Naive thymus-derived CD8-positive, alpha-beta T cell (primary cell): ENCODE measurements at regions not wholly inside any gene's neighbourhood (a gene's known extent, or its start where the extent isn't known, plus 50 kb on each side); places are given as distances from the start of the nearest gene placed in this dataset.

Source experiments
- ATAC-seq, 2 donors: fragments of 150-1000 bp; cut with Tn5 transposase in 1 of 2; sonication (Bioruptor Pico), chemical (Tn5 transposase) in 1 of 2; 1 replicate in 1 of 2; 2 replicates in 1 of 2; pipeline ENCODE4 v1.10.0; 2021; ENCODE audit warnings: mild to moderate bottlenecking in 2 of 2, moderate library complexity in 2 of 2
- POLR2A ChIA-PET: fragments of 350-600 bp; sonication (Branson Sonifier 250); formaldehyde crosslinking; loops from one replicate; lab custom pipeline; 2021; ENCODE audit warnings: antibody characterized with exemption; lab: Charles Lee
- DNase-seq, 10 donors: peaks; one replicate each; pipeline versions ENCODE4 v3.0.0 to v3.0.0-alpha.2; 2020 to 2022
- H3K27ac Mint-ChIP-seq, 10 donors: one replicate each; pipeline ENCODE4 v1.8.0; 2020 to 2022; ENCODE audit warnings: mild to moderate bottlenecking in 10 of 10, mixed read lengths in 10 of 10, moderate library complexity in 4 of 10, inconsistent platforms in 1 of 10
- H3K27me3 Mint-ChIP-seq, 5 donors: one replicate each; pipeline ENCODE4 v1.8.0; 2021 to 2022; ENCODE audit warnings: mixed read lengths in 5 of 5
- H3K36me3 Mint-ChIP-seq, 3 donors: one replicate each; pipeline ENCODE4 v1.8.0; 2020 to 2022; ENCODE audit warnings: mixed read lengths in 3 of 3, mild to moderate bottlenecking in 2 of 3, inconsistent platforms in 1 of 3
- H3K4me1 Mint-ChIP-seq, 4 donors: one replicate each; pipeline ENCODE4 v1.8.0; 2021 to 2022; ENCODE audit warnings: mixed read lengths in 4 of 4
- H3K4me3 Mint-ChIP-seq, 10 donors: one replicate each; pipeline ENCODE4 v1.8.0; 2020 to 2022; ENCODE audit warnings: mild to moderate bottlenecking in 10 of 10, mixed read lengths in 10 of 10, moderate library complexity in 6 of 10, inconsistent platforms in 1 of 10
- H3K9me3 Mint-ChIP-seq, 9 donors: one replicate each; pipeline ENCODE4 v1.8.0; 2020 to 2022; ENCODE audit warnings: mixed read lengths in 9 of 9, mild to moderate bottlenecking in 3 of 9, inconsistent platforms in 1 of 9, moderate library complexity in 1 of 9

- POLR2A ChIA-PET = no interaction called here
- Mint-ChIP-seq H3K27ac (no peak overlapping the region), H3K27me3 (no peaks in the 10 kb centered on the region), H3K9me3 (peaks cover 0 to 36% (median 7%) of the 10 kb centered on the region in 9 donors), H3K4me1 (no peaks in the 10 kb centered on the region), H3K4me3 (no peak overlapping the region), H3K36me3 (no peaks in the 10 kb centered on the region)
- peak in 1 of 10 donors; percentile 47 for DNase-seq
- ATAC-seq = no peak
Observed at GRCh38 chr15:25237291-25237978, 201.4 kb downstream of the UBE3A start.

DNA sequence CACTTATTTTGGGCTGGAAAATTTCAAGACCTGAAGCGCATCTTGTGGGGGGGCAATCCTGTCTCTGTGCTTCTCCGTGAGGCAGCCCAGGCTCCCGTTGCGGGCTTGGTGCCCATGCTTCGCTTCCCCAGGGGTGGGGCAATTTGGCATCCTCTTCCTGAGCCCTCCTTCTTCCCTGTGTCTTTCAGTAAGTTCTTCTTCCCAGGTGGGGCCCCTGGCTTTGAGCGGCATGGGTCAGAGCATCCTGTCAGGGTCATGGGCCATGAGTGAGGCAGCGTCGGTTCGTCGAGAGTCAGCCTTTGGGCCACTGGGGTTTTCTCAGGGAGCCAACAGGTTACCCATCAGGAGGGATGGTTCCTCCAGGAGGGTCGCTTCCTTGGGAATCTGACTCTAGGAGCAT, 200.7 kb downstream of the UBE3A start:
- H3K36me3 Mint-ChIP-seq = no peaks in the 10 kb centered on the region
- no peak overlapping the region for H3K4me3 Mint-ChIP-seq
- H3K4me1 Mint-ChIP-seq = no peaks in the 10 kb centered on the region
- H3K27ac Mint-ChIP-seq = no peak overlapping the region
- DNase-seq = no peak
- no peak for ATAC-seq
- POLR2A ChIA-PET = no interaction called here
- H3K9me3 Mint-ChIP-seq = peaks cover 0 to 35% (median 7%) of the 10 kb centered on the region in 9 donors
- no peaks in the 10 kb centered on the region for H3K27me3 Mint-ChIP-seq

DNA sequence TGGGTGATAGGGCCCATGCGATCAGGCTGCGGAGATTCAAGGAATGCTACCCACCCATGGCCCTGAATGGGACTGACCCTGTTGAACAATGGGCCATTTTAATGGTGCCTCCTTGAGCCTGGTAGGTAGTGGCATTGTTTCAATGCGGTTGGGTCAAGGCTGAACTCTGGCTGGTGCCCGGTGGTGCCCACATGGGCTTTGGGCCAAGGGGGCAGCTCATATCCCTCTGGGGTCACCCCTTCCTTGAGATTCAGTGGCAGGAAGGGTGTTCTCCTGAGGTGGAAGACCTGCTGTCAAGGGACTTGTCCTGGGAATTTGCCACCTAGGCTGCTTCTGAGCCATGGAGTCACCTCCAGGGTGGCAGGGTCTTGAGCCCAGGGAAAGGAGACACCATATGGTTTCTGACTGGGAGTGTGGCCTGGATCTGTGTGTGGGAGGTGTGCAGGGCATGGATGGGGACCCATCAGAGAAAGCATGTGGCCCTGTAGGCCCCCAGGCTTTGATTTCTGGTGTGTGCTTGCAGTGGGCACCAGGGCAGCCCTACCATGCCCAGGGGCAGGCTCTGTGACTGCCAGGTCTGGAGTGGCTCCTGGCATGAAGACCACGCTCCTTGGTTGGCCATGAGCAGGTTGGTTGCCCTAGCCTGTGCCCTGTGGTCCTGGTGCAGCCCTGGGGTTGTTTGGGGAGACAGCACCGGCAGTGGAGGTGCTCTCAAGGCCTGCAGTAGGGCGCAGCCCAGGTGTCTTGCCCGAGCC, 199.9 kb downstream of the UBE3A start:
- H3K27me3 Mint-ChIP-seq = no peaks in the 10 kb centered on the region
- no peaks in the 10 kb centered on the region for H3K4me1 Mint-ChIP-seq
- ATAC-seq (no peak), DNase-seq (peak in 1 of 10 donors; percentile 28)
- H3K4me3 Mint-ChIP-seq = no peak overlapping the region
- H3K9me3 Mint-ChIP-seq = peaks cover 0 to 37% (median 5%) of the 10 kb centered on the region in 9 donors
- POLR2A ChIA-PET = no interaction called here
- H3K27ac Mint-ChIP-seq = no peak overlapping the region
- no peaks in the 10 kb centered on the region for H3K36me3 Mint-ChIP-seq

DNA sequence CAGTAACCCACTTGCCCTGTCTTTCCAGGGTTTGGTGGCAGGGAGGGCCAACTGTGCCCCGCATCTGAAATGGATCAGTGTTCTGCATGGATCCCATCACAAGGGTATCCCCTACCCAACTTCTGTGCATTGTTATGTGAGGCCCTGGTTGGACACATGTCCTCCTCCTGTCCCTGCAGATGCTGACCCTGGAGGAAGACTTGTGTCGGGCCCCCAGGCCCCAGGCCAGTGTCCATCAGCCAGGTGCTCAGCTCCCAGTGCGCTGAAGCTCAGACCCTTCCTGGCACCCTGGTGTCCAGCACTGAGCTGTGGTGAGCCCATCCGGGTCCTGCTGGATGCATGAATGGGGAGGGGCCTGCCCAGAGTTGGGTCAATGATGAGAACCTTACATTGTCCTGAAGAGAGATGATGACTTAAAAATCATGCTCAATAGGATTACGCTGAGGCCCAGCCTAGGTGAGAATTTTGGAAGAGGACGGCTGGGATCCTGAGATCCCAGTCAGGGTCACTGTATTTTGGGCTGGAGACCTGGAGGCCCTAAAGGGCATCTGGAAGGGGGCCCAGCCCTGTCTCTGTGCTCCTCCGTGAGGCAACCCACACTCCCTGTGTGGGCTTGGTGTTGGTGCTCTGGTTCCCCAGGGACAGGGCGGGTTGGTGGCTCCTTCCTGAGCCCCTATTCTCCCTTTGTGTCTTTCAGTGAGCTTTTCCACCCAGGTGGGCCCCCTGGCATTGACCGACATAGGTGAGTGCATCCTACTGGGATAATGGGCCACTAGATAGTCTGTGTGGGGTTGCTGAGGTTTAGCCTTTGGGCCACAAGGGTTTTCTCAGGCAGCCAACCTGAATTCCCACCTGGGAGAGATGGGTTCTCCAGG, 199.1 kb downstream of the UBE3A start:
- Mint-ChIP-seq H3K27me3 (no peaks in the 10 kb centered on the region), H3K4me1 (no peaks in the 10 kb centered on the region), H3K4me3 (no peak overlapping the region), H3K36me3 (no peaks in the 10 kb centered on the region), H3K9me3 (peaks cover 0 to 36% (median 5%) of the 10 kb centered on the region in 9 donors), H3K27ac (no peak overlapping the region)
- DNase-seq = peak in 1 of 10 donors; percentile 23
- ATAC-seq = no peak
- POLR2A ChIA-PET = no interaction called here

GRCh38 chr15:25240461-25241021, 198.3 kb downstream of the UBE3A start:
- DNase-seq (peak in 1 of 10 donors; percentile 60), ATAC-seq (no peak)
- Mint-ChIP-seq H3K9me3 (peaks cover 0 to 38% (median 5%) of the 10 kb centered on the region in 9 donors), H3K27ac (no peak overlapping the region), H3K27me3 (no peaks in the 10 kb centered on the region), H3K4me1 (no peaks in the 10 kb centered on the region), H3K4me3 (no peak overlapping the region), H3K36me3 (no peaks in the 10 kb centered on the region)
- POLR2A ChIA-PET = no interaction called here

- H3K4me3 Mint-ChIP-seq = no peak overlapping the region
- peaks cover 0 to 37% (median 5%) of the 10 kb centered on the region in 9 donors for H3K9me3 Mint-ChIP-seq
- POLR2A ChIA-PET = no interaction called here
- H3K4me1 Mint-ChIP-seq = no peaks in the 10 kb centered on the region
- H3K36me3 Mint-ChIP-seq = no peaks in the 10 kb centered on the region
- no peaks in the 10 kb centered on the region for H3K27me3 Mint-ChIP-seq
- ATAC-seq (no peak), DNase-seq (peak in 2 of 10 donors; percentile 12 to 52)
- H3K27ac Mint-ChIP-seq = no peak overlapping the region
Observed at GRCh38 chr15:25241241-25241801, 197.5 kb downstream of the UBE3A start.

DNA sequence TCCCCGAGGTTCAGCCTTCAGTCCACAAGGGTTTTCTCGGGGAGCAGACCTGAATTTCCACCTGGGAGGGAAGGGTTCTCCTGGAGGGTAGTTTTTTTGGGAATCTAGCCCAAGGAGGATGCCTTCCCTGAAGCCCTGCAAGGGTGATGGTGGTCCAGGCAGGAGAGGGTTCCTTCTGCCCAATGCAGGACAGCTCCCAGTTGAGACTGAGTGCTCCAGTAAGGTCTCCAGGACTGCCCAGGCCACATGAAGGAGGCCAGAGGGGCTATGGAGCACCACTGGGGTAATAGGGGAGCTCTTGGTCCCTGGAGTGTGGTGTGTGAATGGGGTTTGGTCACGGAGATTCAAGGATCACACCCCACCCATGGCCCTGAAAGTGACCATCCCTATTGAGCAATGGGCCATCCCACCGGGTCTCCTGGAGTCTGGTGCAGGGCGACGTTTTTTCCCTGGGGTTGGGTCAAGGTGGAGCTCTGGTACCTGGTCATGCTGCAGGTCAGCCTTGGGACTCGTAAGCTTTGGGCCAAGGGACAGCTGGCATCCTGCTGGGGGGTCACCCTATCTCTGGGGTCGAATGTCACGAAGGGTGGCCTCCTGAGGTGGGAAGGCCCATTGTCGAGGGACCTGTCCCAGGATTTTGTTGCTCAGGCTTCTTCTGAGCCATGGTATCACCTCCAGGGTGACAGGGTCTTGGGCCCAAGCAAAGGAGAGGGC, 196.5 kb downstream of the UBE3A start:
- no peaks in the 10 kb centered on the region for H3K36me3 Mint-ChIP-seq
- no peak overlapping the region for H3K27ac Mint-ChIP-seq
- DNase-seq (peak in 2 of 10 donors; percentile 10 to 45), ATAC-seq (no peak)
- H3K9me3 Mint-ChIP-seq = peaks cover 0 to 34% (median 10%) of the 10 kb centered on the region in 9 donors
- no peaks in the 10 kb centered on the region for H3K27me3 Mint-ChIP-seq
- POLR2A ChIA-PET = no interaction called here
- no peaks in the 10 kb centered on the region for H3K4me1 Mint-ChIP-seq
- no peak overlapping the region for H3K4me3 Mint-ChIP-seq

DNA sequence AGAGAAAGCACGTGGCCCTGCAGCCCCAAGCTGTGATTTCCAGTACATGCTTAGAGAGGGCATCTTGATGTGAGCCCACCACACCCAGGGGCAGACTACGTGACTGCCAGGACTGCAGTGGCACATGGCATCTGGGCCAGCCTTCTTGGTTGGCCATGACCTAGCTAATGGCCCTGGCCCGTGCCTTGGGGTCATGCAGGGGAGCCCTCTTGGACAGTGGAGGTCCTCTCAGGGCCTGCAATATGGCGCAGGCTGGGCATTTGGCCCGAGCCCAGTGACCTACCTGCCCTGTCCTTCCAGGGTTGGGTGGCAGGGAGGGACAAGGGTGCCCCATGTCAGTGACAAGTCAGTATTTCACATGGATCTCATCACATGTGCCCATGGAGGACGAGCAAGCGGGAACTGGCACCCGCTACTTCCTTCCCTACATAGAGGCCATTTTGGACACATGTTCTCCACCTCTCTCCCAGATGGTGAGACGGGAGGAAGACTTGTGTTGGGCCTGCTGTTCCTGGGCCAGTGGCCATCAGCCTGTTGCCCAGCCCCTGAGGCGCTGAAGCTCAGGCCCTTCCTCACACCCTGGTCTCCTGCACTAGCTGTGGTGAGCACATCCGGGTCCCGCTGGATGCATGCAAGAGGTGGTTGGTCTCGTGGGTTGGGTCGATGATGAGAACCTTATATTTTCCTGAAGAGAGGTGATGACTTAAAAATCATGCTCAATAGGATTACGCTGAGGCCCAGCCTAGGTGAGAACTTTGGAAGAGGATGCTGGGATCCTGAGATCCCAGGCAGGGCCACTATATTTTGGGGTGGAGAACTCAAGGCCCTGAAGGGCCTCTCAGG, 195.6 kb downstream of the UBE3A start:
- Mint-ChIP-seq H3K36me3 (no peaks in the 10 kb centered on the region), H3K9me3 (peaks cover 0 to 36% (median 10%) of the 10 kb centered on the region in 9 donors), H3K27me3 (no peaks in the 10 kb centered on the region), H3K27ac (no peak overlapping the region), H3K4me3 (no peak overlapping the region), H3K4me1 (no peaks in the 10 kb centered on the region)
- no peak for ATAC-seq
- DNase-seq = peak in 3 of 10 donors; percentile 1 to 42 (median 12)
- POLR2A ChIA-PET = no interaction called here

DNA sequence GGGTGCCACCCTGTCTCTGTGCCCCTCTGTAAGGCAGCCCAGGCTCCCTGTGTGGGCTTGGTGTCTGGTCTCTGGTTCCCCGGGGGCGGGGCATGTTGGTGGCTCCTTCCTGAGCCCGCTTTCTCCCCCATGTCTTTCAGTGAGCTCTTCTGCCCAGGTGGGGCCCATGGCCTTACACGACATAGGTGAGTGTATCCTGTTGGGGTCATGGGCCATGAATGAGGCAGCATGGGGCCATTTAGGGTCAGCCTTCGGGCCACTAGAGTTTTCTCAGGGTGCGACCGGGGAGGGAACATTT, 195.1 kb downstream of the UBE3A start:
- peak in 2 of 10 donors; percentile 1 to 9 for DNase-seq
- ATAC-seq = no peak
- H3K4me3 Mint-ChIP-seq = no peak overlapping the region
- POLR2A ChIA-PET = no interaction called here
- H3K9me3 Mint-ChIP-seq = peaks cover 0 to 36% (median 10%) of the 10 kb centered on the region in 9 donors
- H3K36me3 Mint-ChIP-seq = no peaks in the 10 kb centered on the region
- no peak overlapping the region for H3K27ac Mint-ChIP-seq
- no peaks in the 10 kb centered on the region for H3K27me3 Mint-ChIP-seq
- no peaks in the 10 kb centered on the region for H3K4me1 Mint-ChIP-seq

DNA sequence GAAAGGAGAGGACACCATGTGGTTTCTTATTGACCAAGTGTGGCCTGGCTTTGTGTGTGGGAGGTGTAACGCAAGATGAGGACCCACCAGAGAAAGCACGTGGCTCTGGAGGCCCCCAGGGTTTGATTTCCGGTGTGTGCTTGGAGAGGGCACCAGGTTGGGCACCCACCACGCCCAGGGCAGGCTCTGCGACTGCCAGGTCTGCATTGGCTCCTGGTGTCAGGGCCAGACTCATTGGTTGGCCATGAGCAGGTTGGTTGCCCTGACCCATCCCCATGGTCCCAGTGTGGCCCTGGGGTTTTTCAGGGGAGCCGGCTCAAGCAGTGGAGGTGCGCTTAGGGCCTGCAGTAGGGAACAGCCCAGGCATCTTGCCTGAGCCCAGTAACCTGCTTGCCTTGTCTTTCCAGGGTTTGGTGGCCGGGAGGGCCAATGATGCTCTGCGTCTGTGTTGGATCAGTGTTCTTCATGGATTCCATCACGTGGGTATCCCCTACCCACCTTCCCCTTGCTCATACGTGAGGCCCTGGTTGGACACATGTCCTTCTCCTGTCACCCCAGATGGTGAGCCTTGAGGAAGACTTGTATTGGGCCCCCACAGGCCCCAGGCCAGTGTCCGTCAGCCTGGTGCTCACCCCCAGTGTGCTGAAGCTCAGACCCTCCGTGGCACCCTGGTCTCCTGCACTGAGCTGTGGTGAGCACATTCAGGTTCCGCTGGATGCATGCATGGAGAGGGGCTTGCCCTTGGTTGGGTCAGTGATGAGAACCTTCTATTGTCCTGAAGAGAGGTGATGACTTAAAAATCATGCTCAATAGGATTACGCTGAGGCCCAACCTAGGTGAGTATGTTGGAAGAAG, 193.9 kb downstream of the UBE3A start:
- POLR2A ChIA-PET = no interaction called here
- Mint-ChIP-seq H3K27ac (no peak overlapping the region), H3K36me3 (peaks cover 0 to 2% (median 0%) of the 10 kb centered on the region in 3 donors), H3K9me3 (peaks cover 0 to 39% (median 10%) of the 10 kb centered on the region in 9 donors), H3K4me1 (no peaks in the 10 kb centered on the region), H3K27me3 (no peaks in the 10 kb centered on the region), H3K4me3 (no peak overlapping the region)
- ATAC-seq (no peak), DNase-seq (peak in 2 of 10 donors; percentile 11 to 45)
